ENCODE measurements at regions not wholly inside any gene's neighbourhood (a gene's known extent, or its start where the extent isn't known, plus 50 kb on each side); places are given as distances from the start of the nearest gene placed in this dataset.

- in situ Hi-C loops (cut with HindIII; ENCODE audit: low pct_unique_long_range_greater_than_20kb, low sequenced_read_pairs) = no loop called here
- DNase-seq (ENCODE audit: low read depth, low spot score) = peak; percentile 35
These were observed 714.5 kb upstream of the EYS start for GRCh38 chr6:66421570-66421969.

GRCh38 chr6:66418906-66419305 is 711.9 kb upstream of the EYS start:
- in situ Hi-C loops (cut with HindIII; ENCODE audit: low pct_unique_long_range_greater_than_20kb, low sequenced_read_pairs) = no loop called here

GRCh38 chr6:66403966-66404365 is 696.9 kb upstream of the EYS start:
- in situ Hi-C loops (cut with HindIII; ENCODE audit: low pct_unique_long_range_greater_than_20kb, low sequenced_read_pairs) = no loop called here
- DNase-seq (ENCODE audit: low read depth, low spot score) = no peak

More at GRCh38 chr6:66418906-66419305, 711.9 kb upstream of the EYS start:
- no peak for DNase-seq (ENCODE audit: low read depth, low spot score)

- no peak for DNase-seq (ENCODE audit: low read depth, low spot score)
- in situ Hi-C loops (cut with HindIII; ENCODE audit: low pct_unique_long_range_greater_than_20kb, low sequenced_read_pairs) = no loop called here
These were observed 695.8 kb upstream of the EYS start for GRCh38 chr6:66402873-66403272.

DNA sequence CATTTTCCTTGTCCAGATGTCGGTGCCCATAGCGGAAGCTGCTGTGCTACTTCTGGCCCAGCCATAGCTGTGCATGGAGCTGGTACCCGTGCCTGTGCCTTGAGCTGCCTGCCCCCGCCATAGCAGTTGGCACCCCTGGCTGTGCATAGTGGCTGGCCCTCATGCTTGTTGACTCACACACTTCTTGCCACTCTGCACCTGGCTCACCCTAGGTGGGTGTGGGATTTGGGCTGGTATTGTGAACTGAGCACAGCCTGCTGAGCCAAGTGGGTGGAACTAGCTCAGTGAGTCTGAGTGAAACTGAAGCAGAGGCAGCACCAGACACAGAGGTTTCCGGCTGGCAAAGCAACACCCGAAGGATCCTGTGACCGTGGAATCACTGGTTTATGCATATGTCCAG is 689.5 kb upstream of the EYS start:
- in situ Hi-C loops (cut with HindIII; ENCODE audit: low pct_unique_long_range_greater_than_20kb, low sequenced_read_pairs) = no loop called here
- DNase-seq (ENCODE audit: low read depth, low spot score) = no peak

- DNase-seq (ENCODE audit: low read depth, low spot score) = no peak
These were observed 689.1 kb upstream of the EYS start for GRCh38 chr6:66396145-66396544.

GRCh38 chr6:66390393-66390792 is 683.4 kb upstream of the EYS start:
- in situ Hi-C loops (cut with HindIII; ENCODE audit: low pct_unique_long_range_greater_than_20kb, low sequenced_read_pairs) = no loop called here
- DNase-seq (ENCODE audit: low read depth, low spot score) = no peak

More at GRCh38 chr6:66396145-66396544, 689.1 kb upstream of the EYS start:
- in situ Hi-C loops (cut with HindIII; ENCODE audit: low pct_unique_long_range_greater_than_20kb, low sequenced_read_pairs) = no loop called here

- in situ Hi-C loops (cut with HindIII; ENCODE audit: low pct_unique_long_range_greater_than_20kb, low sequenced_read_pairs) = no loop called here
These were observed 669.0 kb upstream of the EYS start for GRCh38 chr6:66376001-66376400.

DNA sequence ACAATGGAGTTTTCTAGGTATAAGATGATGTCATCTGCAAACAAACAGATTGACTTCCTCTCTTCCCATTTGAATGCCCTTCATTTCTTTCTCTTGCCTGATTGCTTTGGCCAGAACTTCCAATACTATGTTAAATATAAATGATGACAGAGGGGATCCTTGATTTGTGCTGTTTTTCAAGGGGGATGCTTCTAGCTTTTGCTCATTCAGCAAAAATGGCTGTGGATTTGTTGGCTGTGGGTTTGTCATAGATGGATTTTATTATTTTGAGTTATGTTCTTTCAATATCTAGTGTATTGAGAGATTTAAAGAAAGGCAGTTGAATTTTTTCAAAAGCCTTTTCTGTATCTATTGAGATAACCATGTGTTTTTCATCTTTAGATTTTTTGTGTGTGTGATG is 662.4 kb upstream of the EYS start:
- DNase-seq (ENCODE audit: low read depth, low spot score) = no peak
- in situ Hi-C loops (cut with HindIII; ENCODE audit: low pct_unique_long_range_greater_than_20kb, low sequenced_read_pairs) = no loop called here

More at GRCh38 chr6:66376001-66376400, 669.0 kb upstream of the EYS start:
- DNase-seq (ENCODE audit: low read depth, low spot score) = no peak

DNA sequence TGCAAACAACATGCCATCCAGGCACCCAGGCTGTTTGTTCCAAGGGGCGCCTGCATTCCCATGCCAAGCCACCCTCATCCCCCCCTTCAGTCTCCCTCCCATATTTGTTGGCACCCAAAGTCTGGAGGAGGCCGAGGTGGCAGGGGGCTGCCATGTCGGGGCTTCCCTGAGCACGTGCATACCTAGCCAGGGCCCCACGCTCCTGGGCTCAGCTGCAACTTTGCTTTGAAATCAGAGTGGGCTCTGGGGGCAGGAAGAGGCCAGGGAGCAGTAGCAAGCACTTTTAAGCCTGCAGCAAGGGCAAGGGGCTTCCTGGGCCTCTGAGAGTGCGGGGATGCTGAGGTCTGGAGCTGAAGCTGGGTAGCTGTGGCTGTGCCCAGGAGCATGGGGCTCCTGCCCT is 655.9 kb upstream of the EYS start:
- in situ Hi-C loops (cut with HindIII; ENCODE audit: low pct_unique_long_range_greater_than_20kb, low sequenced_read_pairs) = no loop called here
- no peak for DNase-seq (ENCODE audit: low read depth, low spot score)

GRCh38 chr6:66361886-66362285 is 654.9 kb upstream of the EYS start:
- in situ Hi-C loops (cut with HindIII; ENCODE audit: low pct_unique_long_range_greater_than_20kb, low sequenced_read_pairs) = no loop called here
- DNase-seq (ENCODE audit: low read depth, low spot score) = no peak

- in situ Hi-C loops (cut with HindIII; ENCODE audit: low pct_unique_long_range_greater_than_20kb, low sequenced_read_pairs) = no loop called here
These were observed 650.8 kb upstream of the EYS start for GRCh38 chr6:66357781-66358180.

GRCh38 chr6:66355471-66355870 is 648.4 kb upstream of the EYS start:
- no peak for DNase-seq (ENCODE audit: low read depth, low spot score)
- in situ Hi-C loops (cut with HindIII; ENCODE audit: low pct_unique_long_range_greater_than_20kb, low sequenced_read_pairs) = no loop called here

More at GRCh38 chr6:66357781-66358180, 650.8 kb upstream of the EYS start:
- DNase-seq (ENCODE audit: low read depth, low spot score) = no peak

DNA sequence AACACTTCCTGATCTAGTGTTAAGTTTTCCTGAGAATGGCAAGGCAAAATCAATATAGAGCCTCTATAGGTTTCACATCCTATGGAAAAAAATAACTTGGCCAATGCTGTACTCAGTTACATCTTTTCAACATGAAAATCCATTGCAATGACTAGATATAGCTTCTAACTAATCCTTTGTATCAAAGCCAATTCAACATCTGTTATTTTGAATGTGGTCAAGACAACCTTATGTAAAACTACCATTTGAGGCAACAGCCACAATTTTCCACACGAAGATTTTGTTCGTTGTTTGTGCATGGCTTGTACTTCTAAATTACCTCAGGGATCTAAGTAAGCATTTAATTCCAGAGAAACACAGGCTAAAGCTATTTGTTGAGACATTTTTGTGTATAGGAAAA is 637.8 kb upstream of the EYS start:
- in situ Hi-C loops (cut with HindIII; ENCODE audit: low pct_unique_long_range_greater_than_20kb, low sequenced_read_pairs) = no loop called here
- no peak for DNase-seq (ENCODE audit: low read depth, low spot score)

- no peak for DNase-seq (ENCODE audit: low read depth, low spot score)
- in situ Hi-C loops (cut with HindIII; ENCODE audit: low pct_unique_long_range_greater_than_20kb, low sequenced_read_pairs) = no loop called here
These were observed 633.7 kb upstream of the EYS start for GRCh38 chr6:66340736-66341135.

GRCh38 chr6:66336176-66336575 is 629.1 kb upstream of the EYS start:
- in situ Hi-C loops (cut with HindIII; ENCODE audit: low pct_unique_long_range_greater_than_20kb, low sequenced_read_pairs) = no loop called here
- no peak for DNase-seq (ENCODE audit: low read depth, low spot score)

DNA sequence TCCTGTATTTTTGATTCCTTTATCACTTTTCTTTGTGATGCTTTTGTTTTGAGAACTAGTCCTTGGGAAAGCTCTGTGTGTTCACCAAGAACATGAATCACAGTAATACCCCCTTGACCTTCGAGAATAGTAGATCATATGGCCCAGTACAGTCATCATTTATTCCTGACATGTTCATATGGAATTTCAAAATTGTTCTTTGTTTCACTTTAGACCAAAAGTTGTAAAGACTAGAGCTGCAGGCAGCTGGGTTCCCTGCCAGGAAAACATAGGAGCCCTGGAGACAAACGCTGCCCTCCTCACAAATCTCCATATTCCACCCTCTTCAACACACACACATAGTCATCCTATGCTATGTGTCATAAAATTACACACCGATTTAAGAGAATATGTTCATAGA is 621.2 kb upstream of the EYS start:
- in situ Hi-C loops (cut with HindIII; ENCODE audit: low pct_unique_long_range_greater_than_20kb, low sequenced_read_pairs) = no loop called here
- DNase-seq (ENCODE audit: low read depth, low spot score) = no peak

GRCh38 chr6:66326228-66326627 is 619.2 kb upstream of the EYS start:
- no peak for DNase-seq (ENCODE audit: low read depth, low spot score)

DNA sequence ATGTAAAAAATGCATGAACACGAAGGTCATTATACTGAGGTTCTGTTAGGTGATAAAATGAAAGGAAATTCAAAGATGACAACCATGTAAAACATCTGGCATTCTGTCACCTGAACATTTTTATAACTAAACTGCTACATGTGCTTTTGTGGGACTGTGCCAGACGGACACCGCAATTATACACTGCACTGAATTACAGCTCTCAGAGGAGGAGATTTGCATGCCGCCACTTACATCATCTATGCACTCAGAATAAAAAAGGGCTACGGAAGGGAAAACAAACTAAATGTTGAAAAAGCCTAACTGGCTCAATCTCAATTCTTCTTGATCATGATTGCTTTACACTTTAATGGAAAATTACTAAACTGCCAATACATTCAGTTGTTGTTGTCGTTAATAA is 614.0 kb upstream of the EYS start:
- in situ Hi-C loops (cut with HindIII; ENCODE audit: low pct_unique_long_range_greater_than_20kb, low sequenced_read_pairs) = no loop called here
- DNase-seq (ENCODE audit: low read depth, low spot score) = no peak

More at GRCh38 chr6:66326228-66326627, 619.2 kb upstream of the EYS start:
- in situ Hi-C loops (cut with HindIII; ENCODE audit: low pct_unique_long_range_greater_than_20kb, low sequenced_read_pairs) = no loop called here

GRCh38 chr6:66307490-66307889 is 600.5 kb upstream of the EYS start:
- DNase-seq (ENCODE audit: low read depth, low spot score) = no peak
- in situ Hi-C loops (cut with HindIII; ENCODE audit: low pct_unique_long_range_greater_than_20kb, low sequenced_read_pairs) = no loop called here

Data from SK-MEL-5 (cell line).